Tibial nerve (tissue), 4 donors: ENCODE measurements at regions not wholly inside any gene's neighbourhood (a gene's known extent, or its start where the extent isn't known, plus 50 kb on each side); places are given as distances from the start of the nearest gene placed in this dataset.

Experiments used
- EP300 ChIP-seq, 2 donors: sonication (generic); formaldehyde crosslinking; IDR thresholded peaks; one replicate each; pipeline ENCODE4 v1.6.1; 2017; ENCODE audit warnings: antibody characterized with exemption in 2 of 2, mild to moderate bottlenecking in 1 of 2
- TF ChIP-seq, protein P1 (sequence below), 5 experiments: fragments of 200-600 bp in 3 of 5; fragments of 450-650 bp in 2 of 5; sonication (generic) in 3 of 5; IDR thresholded peaks; one replicate each; pipeline ENCODE4 v1.5.1; 2016 to 2019; ENCODE audit warnings: antibody characterized with exemption in 5 of 5, mild to moderate bottlenecking in 3 of 5, moderate library complexity in 2 of 5

GRCh38 chr10:121409466-121410104 lies 188.7 kb downstream of the FGFR2 start:
- TF ChIP-seq, protein P1, sequence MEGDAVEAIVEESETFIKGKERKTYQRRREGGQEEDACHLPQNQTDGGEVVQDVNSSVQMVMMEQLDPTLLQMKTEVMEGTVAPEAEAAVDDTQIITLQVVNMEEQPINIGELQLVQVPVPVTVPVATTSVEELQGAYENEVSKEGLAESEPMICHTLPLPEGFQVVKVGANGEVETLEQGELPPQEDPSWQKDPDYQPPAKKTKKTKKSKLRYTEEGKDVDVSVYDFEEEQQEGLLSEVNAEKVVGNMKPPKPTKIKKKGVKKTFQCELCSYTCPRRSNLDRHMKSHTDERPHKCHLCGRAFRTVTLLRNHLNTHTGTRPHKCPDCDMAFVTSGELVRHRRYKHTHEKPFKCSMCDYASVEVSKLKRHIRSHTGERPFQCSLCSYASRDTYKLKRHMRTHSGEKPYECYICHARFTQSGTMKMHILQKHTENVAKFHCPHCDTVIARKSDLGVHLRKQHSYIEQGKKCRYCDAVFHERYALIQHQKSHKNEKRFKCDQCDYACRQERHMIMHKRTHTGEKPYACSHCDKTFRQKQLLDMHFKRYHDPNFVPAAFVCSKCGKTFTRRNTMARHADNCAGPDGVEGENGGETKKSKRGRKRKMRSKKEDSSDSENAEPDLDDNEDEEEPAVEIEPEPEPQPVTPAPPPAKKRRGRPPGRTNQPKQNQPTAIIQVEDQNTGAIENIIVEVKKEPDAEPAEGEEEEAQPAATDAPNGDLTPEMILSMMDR (IDR thresholded peaks at IDR 0.05): no peak
- TF ChIP-seq EP300 (IDR thresholded peaks at IDR 0.05): no peak
